ENCODE measurements at regions not wholly inside any gene's neighbourhood (a gene's known extent, or its start where the extent isn't known, plus 50 kb on each side); places are given as distances from the start of the nearest gene placed in this dataset.

- Histone ChIP-seq H3K4me3 (ENCODE audit: low read length in 3 of 3) (no peak overlapping the region), H3K9ac (ENCODE audit: low read length in 3 of 3) (no peak overlapping the region), H3K9me3 (ENCODE audit: control insufficient read depth in 2 of 3, insufficient read depth in 1 of 3, low read length in 3 of 3) (no peaks in the 10 kb centered on the region), H3K4me1 (ENCODE audit: control insufficient read depth in 2 of 3, insufficient read depth in 2 of 3, low read depth in 1 of 3, low read length in 3 of 3) (no peaks in the 10 kb centered on the region), H3K36me3 (ENCODE audit: control insufficient read depth in 2 of 3, insufficient read depth in 3 of 3, low read length in 3 of 3) (no peaks in the 10 kb centered on the region), H3K27me3 (ENCODE audit: control insufficient read depth, insufficient read depth, low read length) (no peaks in the 10 kb centered on the region), H3K27ac (ENCODE audit: low read depth in 2 of 2, low read length in 2 of 2) (no peak overlapping the region)
- peak in 2 of 5 donors; percentile 2 to 3 for DNase-seq
- no peak for FAIRE-seq
- intact Hi-C loops (cut with DNase I) = no loop called here
- TF ChIP-seq CTCF (IDR thresholded peaks at IDR 0.05; ENCODE audit: borderline replicate concordance, extremely low read depth, insufficient read depth) = no peak
Observed at GRCh38 chr12:127723251-127723650, 543.7 kb upstream of the TMEM132C start.

GRCh38 chr12:127726671-127727315, 540.2 kb upstream of the TMEM132C start:
- TF ChIP-seq CTCF (IDR thresholded peaks at IDR 0.05; ENCODE audit: borderline replicate concordance, extremely low read depth, insufficient read depth) = no peak
- peaks cover 0 to 2% (median 0%) of the 10 kb centered on the region in 3 donors for H3K9me3 ChIP-seq (ENCODE audit: control insufficient read depth in 2 of 3, insufficient read depth in 1 of 3, low read length in 3 of 3)
- H3K27me3 ChIP-seq (ENCODE audit: control insufficient read depth, insufficient read depth, low read length) = no peaks in the 10 kb centered on the region
- intact Hi-C loops (cut with DNase I) = no loop called here
- no peak overlapping the region for H3K9ac ChIP-seq (ENCODE audit: low read length in 3 of 3)
- H3K27ac ChIP-seq (ENCODE audit: low read depth in 2 of 2, low read length in 2 of 2) = no peak overlapping the region
- DNase-seq = no peak
- H3K4me3 ChIP-seq (ENCODE audit: low read length in 3 of 3) = no peak overlapping the region
- FAIRE-seq = no peak
- no peaks in the 10 kb centered on the region for H3K4me1 ChIP-seq (ENCODE audit: control insufficient read depth in 2 of 3, insufficient read depth in 2 of 3, low read depth in 1 of 3, low read length in 3 of 3)
- no peaks in the 10 kb centered on the region for H3K36me3 ChIP-seq (ENCODE audit: control insufficient read depth in 2 of 3, insufficient read depth in 3 of 3, low read length in 3 of 3)

- H3K27me3 ChIP-seq (ENCODE audit: control insufficient read depth, insufficient read depth, low read length) = no peaks in the 10 kb centered on the region
- no peak overlapping the region for H3K9ac ChIP-seq (ENCODE audit: low read length in 3 of 3)
- no peak for TF ChIP-seq CTCF (IDR thresholded peaks at IDR 0.05; ENCODE audit: borderline replicate concordance, extremely low read depth, insufficient read depth)
- H3K36me3 ChIP-seq (ENCODE audit: control insufficient read depth in 2 of 3, insufficient read depth in 3 of 3, low read length in 3 of 3) = no peaks in the 10 kb centered on the region
- no peak for DNase-seq
- intact Hi-C loops (cut with DNase I) = no loop called here
- H3K4me1 ChIP-seq (ENCODE audit: control insufficient read depth in 2 of 3, insufficient read depth in 2 of 3, low read depth in 1 of 3, low read length in 3 of 3) = no peaks in the 10 kb centered on the region
- no peak for FAIRE-seq
- H3K4me3 ChIP-seq (ENCODE audit: low read length in 3 of 3) = no peak overlapping the region
- no peak overlapping the region for H3K27ac ChIP-seq (ENCODE audit: low read depth in 2 of 2, low read length in 2 of 2)
- peaks cover 0 to 2% (median 0%) of the 10 kb centered on the region in 3 donors for H3K9me3 ChIP-seq (ENCODE audit: control insufficient read depth in 2 of 3, insufficient read depth in 1 of 3, low read length in 3 of 3)
Observed at GRCh38 chr12:127728285-127728684, 538.7 kb upstream of the TMEM132C start.

- no peak for DNase-seq
- Histone ChIP-seq H3K4me1 (ENCODE audit: control insufficient read depth in 2 of 3, insufficient read depth in 2 of 3, low read depth in 1 of 3, low read length in 3 of 3) (no peaks in the 10 kb centered on the region), H3K27me3 (ENCODE audit: control insufficient read depth, insufficient read depth, low read length) (no peaks in the 10 kb centered on the region), H3K36me3 (ENCODE audit: control insufficient read depth in 2 of 3, insufficient read depth in 3 of 3, low read length in 3 of 3) (no peaks in the 10 kb centered on the region), H3K9me3 (ENCODE audit: control insufficient read depth in 2 of 3, insufficient read depth in 1 of 3, low read length in 3 of 3) (peaks cover 0 to 2% (median 0%) of the 10 kb centered on the region in 3 donors), H3K4me3 (ENCODE audit: low read length in 3 of 3) (no peak overlapping the region), H3K27ac (ENCODE audit: low read depth in 2 of 2, low read length in 2 of 2) (no peak overlapping the region), H3K9ac (ENCODE audit: low read length in 3 of 3) (no peak overlapping the region)
- TF ChIP-seq CTCF (IDR thresholded peaks at IDR 0.05; ENCODE audit: borderline replicate concordance, extremely low read depth, insufficient read depth) = no peak
- intact Hi-C loops (cut with DNase I) = no loop called here
- no peak for FAIRE-seq
Observed at GRCh38 chr12:127728729-127729128, 538.2 kb upstream of the TMEM132C start.
